ENCODE measurements at regions not wholly inside any gene's neighbourhood (a gene's known extent, or its start where the extent isn't known, plus 50 kb on each side); places are given as distances from the start of the nearest gene placed in this dataset.

DNA sequence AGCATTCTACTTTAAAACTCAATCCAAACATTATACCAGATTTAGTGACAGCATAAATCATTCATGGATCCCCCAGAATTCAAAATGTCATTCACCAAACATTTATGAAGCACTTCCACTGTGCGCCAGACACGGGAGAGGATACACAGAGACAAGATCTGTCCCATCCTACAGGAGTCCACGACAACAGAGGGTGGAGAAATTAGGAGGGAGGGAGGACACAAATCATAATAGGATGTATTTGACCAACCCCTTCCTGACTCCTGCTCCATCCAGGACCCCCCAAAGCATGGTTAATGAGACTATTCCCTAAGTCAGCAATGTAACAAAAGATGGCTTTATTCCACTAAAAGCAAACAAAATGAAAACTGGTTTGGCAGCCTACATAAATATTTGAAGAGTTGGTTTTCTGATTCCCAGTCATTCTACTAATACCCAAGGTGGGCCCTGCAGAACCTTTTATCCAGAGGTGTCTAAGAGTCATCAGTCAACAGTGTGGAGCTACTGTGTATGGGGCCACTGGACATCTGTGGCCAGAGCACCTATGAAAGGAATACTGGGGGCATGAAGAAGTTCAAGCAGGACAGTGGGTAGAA lies 62.8 kb upstream of the DOCK9 start:
- DNase-seq: no peak
- no peak overlapping the region for H3K4me3 ChIP-seq (ENCODE audit: low read length)
- H3K36me3 ChIP-seq (ENCODE audit: control insufficient read depth, insufficient read depth, low read length): no peaks in the 10 kb centered on the region
- no CpG with 5 or more reads among the region's 3 CpGs for WGBS (ENCODE audit: insufficient coverage, low lambda C conversion rate)
- H3K4me1 ChIP-seq (ENCODE audit: control insufficient read depth, insufficient read depth, low read length): no peaks in the 10 kb centered on the region
- H3K27me3 ChIP-seq (ENCODE audit: control insufficient read depth, insufficient read depth, low read length): no peaks in the 10 kb centered on the region
- no peaks in the 10 kb centered on the region for H3K9me3 ChIP-seq (ENCODE audit: control insufficient read depth, low read depth, low read length)
- no peak overlapping the region for H3K27ac ChIP-seq (ENCODE audit: low read length)

DNA sequence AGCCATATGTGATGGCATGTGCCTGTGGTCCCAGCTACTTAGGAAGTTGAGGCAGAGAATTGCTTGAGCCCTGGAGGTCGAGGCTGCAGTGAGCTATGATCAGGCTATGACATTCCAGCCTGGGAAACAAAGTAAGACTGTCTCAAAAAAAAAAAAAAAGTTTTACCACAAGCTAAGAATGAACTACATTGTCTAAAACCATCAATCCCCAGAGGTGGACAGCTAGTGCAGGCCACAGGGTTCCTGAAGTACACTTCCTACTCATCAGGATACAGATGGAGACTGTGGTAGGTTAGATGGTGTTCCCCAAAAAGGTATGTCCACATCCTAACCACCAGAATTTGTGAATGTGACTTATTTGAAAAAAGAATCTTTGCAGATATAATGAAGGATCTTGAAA lies 63.5 kb upstream of the DOCK9 start:
- no peak overlapping the region for H3K4me3 ChIP-seq (ENCODE audit: low read length)
- DNase-seq: no peak
- peaks cover 4% of the 10 kb centered on the region for H3K4me1 ChIP-seq (ENCODE audit: control insufficient read depth, insufficient read depth, low read length)
- H3K27me3 ChIP-seq (ENCODE audit: control insufficient read depth, insufficient read depth, low read length): no peaks in the 10 kb centered on the region
- WGBS (ENCODE audit: insufficient coverage, low lambda C conversion rate): no CpG with 5 or more reads among the region's 1 CpG
- H3K9me3 ChIP-seq (ENCODE audit: control insufficient read depth, low read depth, low read length): no peaks in the 10 kb centered on the region
- no peaks in the 10 kb centered on the region for H3K36me3 ChIP-seq (ENCODE audit: control insufficient read depth, insufficient read depth, low read length)
- H3K27ac ChIP-seq (ENCODE audit: low read length): no peak overlapping the region

GRCh38 chr13:99041788-99042187 lies 63.9 kb upstream of the DOCK9 start:
- H3K9me3 ChIP-seq (ENCODE audit: control insufficient read depth, low read depth, low read length): no peaks in the 10 kb centered on the region
- no peak overlapping the region for H3K27ac ChIP-seq (ENCODE audit: low read length)
- DNase-seq: no peak
- no peak overlapping the region for H3K4me3 ChIP-seq (ENCODE audit: low read length)
- H3K4me1 ChIP-seq (ENCODE audit: control insufficient read depth, insufficient read depth, low read length): peaks cover 7% of the 10 kb centered on the region
- no peaks in the 10 kb centered on the region for H3K36me3 ChIP-seq (ENCODE audit: control insufficient read depth, insufficient read depth, low read length)
- no CpG with 5 or more reads among the region's 5 CpGs for WGBS (ENCODE audit: insufficient coverage, low lambda C conversion rate)
- H3K27me3 ChIP-seq (ENCODE audit: control insufficient read depth, insufficient read depth, low read length): no peaks in the 10 kb centered on the region

DNA sequence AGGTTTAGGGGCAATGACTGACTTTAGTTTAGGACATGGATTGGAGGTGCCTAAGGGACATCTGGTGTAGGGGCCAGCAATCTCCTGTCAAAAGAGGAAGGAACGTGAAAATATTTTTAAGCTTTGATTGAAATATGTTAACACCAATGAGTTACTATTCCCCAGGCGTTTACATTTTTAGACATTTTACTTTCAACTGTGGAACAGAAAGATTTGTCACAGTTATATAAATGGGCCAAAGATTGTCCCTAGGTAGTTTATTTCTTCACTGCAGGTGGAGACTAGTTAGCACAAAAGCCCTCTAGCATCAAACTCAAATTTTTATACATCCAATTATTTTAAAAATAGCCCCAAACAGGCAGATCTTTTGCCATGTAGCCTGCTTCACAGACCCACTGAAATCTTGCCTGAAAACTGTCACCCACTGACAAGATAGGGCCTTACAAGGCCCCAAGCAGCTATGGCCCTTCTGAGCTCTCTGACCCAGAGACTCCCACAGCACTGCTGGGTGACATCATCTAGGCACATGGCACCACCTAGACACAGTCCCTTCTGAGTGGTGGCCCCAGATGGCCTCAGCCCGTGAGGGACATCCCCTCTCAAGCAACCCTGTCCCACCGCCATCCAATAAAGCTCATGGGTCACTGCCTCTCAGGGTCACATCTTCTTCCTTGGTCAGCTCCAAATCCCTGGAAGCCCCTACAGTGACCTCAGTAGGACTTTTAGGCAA lies 64.8 kb upstream of the DOCK9 start:
- Histone ChIP-seq H3K4me1 (ENCODE audit: control insufficient read depth, insufficient read depth, low read length) (peaks cover 8% of the 10 kb centered on the region), H3K9me3 (ENCODE audit: control insufficient read depth, low read depth, low read length) (no peaks in the 10 kb centered on the region), H3K36me3 (ENCODE audit: control insufficient read depth, insufficient read depth, low read length) (no peaks in the 10 kb centered on the region), H3K4me3 (ENCODE audit: low read length) (no peak overlapping the region), H3K27me3 (ENCODE audit: control insufficient read depth, insufficient read depth, low read length) (no peaks in the 10 kb centered on the region), H3K27ac (ENCODE audit: low read length) (no peak overlapping the region)
- DNase-seq: no peak
- WGBS (ENCODE audit: insufficient coverage, low lambda C conversion rate): 86% methylated on average over 1 of the region's 4 CpGs

GRCh38 chr13:99043831-99044231 lies 66.0 kb upstream of the DOCK9 start:
- no peaks in the 10 kb centered on the region for H3K36me3 ChIP-seq (ENCODE audit: control insufficient read depth, insufficient read depth, low read length)
- H3K4me3 ChIP-seq (ENCODE audit: low read length): no peak overlapping the region
- no peaks in the 10 kb centered on the region for H3K27me3 ChIP-seq (ENCODE audit: control insufficient read depth, insufficient read depth, low read length)
- WGBS (ENCODE audit: insufficient coverage, low lambda C conversion rate): no CpG with 5 or more reads among the region's 4 CpGs
- no peak overlapping the region for H3K27ac ChIP-seq (ENCODE audit: low read length)
- DNase-seq: no peak
- no peaks in the 10 kb centered on the region for H3K9me3 ChIP-seq (ENCODE audit: control insufficient read depth, low read depth, low read length)
- H3K4me1 ChIP-seq (ENCODE audit: control insufficient read depth, insufficient read depth, low read length): peaks cover 8% of the 10 kb centered on the region

- Histone ChIP-seq H3K4me1 (ENCODE audit: control insufficient read depth, insufficient read depth, low read length) (peaks cover 8% of the 10 kb centered on the region), H3K27me3 (ENCODE audit: control insufficient read depth, insufficient read depth, low read length) (no peaks in the 10 kb centered on the region), H3K36me3 (ENCODE audit: control insufficient read depth, insufficient read depth, low read length) (no peaks in the 10 kb centered on the region), H3K4me3 (ENCODE audit: low read length) (no peak overlapping the region), H3K9me3 (ENCODE audit: control insufficient read depth, low read depth, low read length) (no peaks in the 10 kb centered on the region), H3K27ac (ENCODE audit: low read length) (no peak overlapping the region)
- DNase-seq: no peak
- WGBS (ENCODE audit: insufficient coverage, low lambda C conversion rate): 80% methylated on average over 1 of the region's 4 CpGs
Measured at GRCh38 chr13:99044764-99045163, 66.9 kb upstream of the DOCK9 start.

- no peak for DNase-seq
- H3K9me3 ChIP-seq (ENCODE audit: control insufficient read depth, low read depth, low read length): no peaks in the 10 kb centered on the region
- no peak overlapping the region for H3K27ac ChIP-seq (ENCODE audit: low read length)
- no peaks in the 10 kb centered on the region for H3K36me3 ChIP-seq (ENCODE audit: control insufficient read depth, insufficient read depth, low read length)
- H3K4me1 ChIP-seq (ENCODE audit: control insufficient read depth, insufficient read depth, low read length): peaks cover 8% of the 10 kb centered on the region
- 100% methylated on average over 1 of the region's 1 CpG for WGBS (ENCODE audit: insufficient coverage, low lambda C conversion rate)
- no peak overlapping the region for H3K4me3 ChIP-seq (ENCODE audit: low read length)
- no peaks in the 10 kb centered on the region for H3K27me3 ChIP-seq (ENCODE audit: control insufficient read depth, insufficient read depth, low read length)
Measured at GRCh38 chr13:99045396-99045795, 67.5 kb upstream of the DOCK9 start.

- Histone ChIP-seq H3K4me3 (ENCODE audit: low read length) (no peak overlapping the region), H3K36me3 (ENCODE audit: control insufficient read depth, insufficient read depth, low read length) (no peaks in the 10 kb centered on the region), H3K9me3 (ENCODE audit: control insufficient read depth, low read depth, low read length) (no peaks in the 10 kb centered on the region), H3K27ac (ENCODE audit: low read length) (no peak overlapping the region), H3K4me1 (ENCODE audit: control insufficient read depth, insufficient read depth, low read length) (peaks cover 8% of the 10 kb centered on the region), H3K27me3 (ENCODE audit: control insufficient read depth, insufficient read depth, low read length) (no peaks in the 10 kb centered on the region)
- DNase-seq: no peak
- no CpG with 5 or more reads among the region's 4 CpGs for WGBS (ENCODE audit: insufficient coverage, low lambda C conversion rate)
Measured at GRCh38 chr13:99046851-99047250, 69.0 kb upstream of the DOCK9 start.

DNA sequence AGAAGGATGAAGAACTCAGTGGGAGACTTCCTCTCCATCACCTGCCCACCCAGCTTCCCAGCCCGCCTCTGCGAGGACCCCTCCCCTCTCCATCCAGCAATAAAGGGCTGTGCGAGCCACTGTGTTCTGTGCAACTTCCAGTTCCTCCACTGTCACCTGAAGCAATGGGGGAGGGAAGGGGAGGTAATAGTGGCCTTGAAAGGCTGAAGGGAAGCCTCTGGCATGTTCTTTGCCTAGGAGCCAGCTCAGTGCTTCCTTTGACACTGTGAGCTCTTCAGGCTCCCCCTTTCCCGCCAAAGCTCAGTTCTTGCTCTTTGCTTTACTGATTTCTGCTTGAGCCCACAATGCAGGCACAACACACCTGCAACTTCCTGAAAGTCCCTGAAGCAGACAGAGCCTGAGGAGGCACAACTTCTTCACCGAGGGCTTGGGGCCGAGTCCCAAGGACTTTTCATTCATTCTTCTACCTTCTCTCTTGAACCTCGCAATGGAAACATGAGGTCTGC lies 73.2 kb upstream of the DOCK9 start:
- no peak overlapping the region for H3K27ac ChIP-seq (ENCODE audit: low read length)
- H3K36me3 ChIP-seq (ENCODE audit: control insufficient read depth, insufficient read depth, low read length): no peaks in the 10 kb centered on the region
- WGBS (ENCODE audit: insufficient coverage, low lambda C conversion rate): 100% methylated on average over 1 of the region's 7 CpGs
- no peak overlapping the region for H3K4me3 ChIP-seq (ENCODE audit: low read length)
- no peaks in the 10 kb centered on the region for H3K9me3 ChIP-seq (ENCODE audit: control insufficient read depth, low read depth, low read length)
- peaks cover 7% of the 10 kb centered on the region for H3K4me1 ChIP-seq (ENCODE audit: control insufficient read depth, insufficient read depth, low read length)
- DNase-seq: no peak
- H3K27me3 ChIP-seq (ENCODE audit: control insufficient read depth, insufficient read depth, low read length): no peaks in the 10 kb centered on the region

GRCh38 chr13:99051768-99052455 lies 74.0 kb upstream of the DOCK9 start:
- no peaks in the 10 kb centered on the region for H3K36me3 ChIP-seq (ENCODE audit: control insufficient read depth, insufficient read depth, low read length)
- DNase-seq: no peak
- WGBS (ENCODE audit: insufficient coverage, low lambda C conversion rate): 100% methylated on average over 1 of the region's 2 CpGs
- H3K4me3 ChIP-seq (ENCODE audit: low read length): no peak overlapping the region
- H3K27ac ChIP-seq (ENCODE audit: low read length): no peak overlapping the region
- no peaks in the 10 kb centered on the region for H3K27me3 ChIP-seq (ENCODE audit: control insufficient read depth, insufficient read depth, low read length)
- peaks cover 2% of the 10 kb centered on the region for H3K4me1 ChIP-seq (ENCODE audit: control insufficient read depth, insufficient read depth, low read length)
- no peaks in the 10 kb centered on the region for H3K9me3 ChIP-seq (ENCODE audit: control insufficient read depth, low read depth, low read length)
